ENCODE measurements at regions not wholly inside any gene's neighbourhood (a gene's known extent, or its start where the extent isn't known, plus 50 kb on each side); places are given as distances from the start of the nearest gene placed in this dataset.

DNA sequence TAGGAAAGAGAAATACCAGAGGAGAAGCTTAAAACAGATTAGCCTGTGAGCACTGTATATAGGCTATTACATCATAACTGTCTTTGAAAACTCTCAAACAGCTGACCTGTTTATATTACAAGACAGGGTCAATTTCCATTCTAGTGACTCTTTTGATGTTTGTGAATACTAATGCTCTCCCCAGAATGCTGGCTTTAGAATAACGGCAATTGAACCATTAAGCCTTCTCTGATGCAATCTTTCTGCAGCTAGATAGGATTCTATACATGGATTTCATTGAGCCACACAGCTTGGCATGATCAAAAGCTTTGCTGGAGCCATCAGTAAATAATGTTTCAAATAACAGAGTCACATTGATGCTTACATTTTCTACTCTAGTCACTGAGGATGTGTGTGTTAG lies 122.7 kb upstream of the FAT3 start:
- no peak for DNase-seq (ENCODE audit: low spot score in 2 of 2, unreplicated experiment in 2 of 2)
- H3K27me3 Mint-ChIP-seq (ENCODE audit: low read depth): no peaks in the 10 kb centered on the region
- H3K4me3 Mint-ChIP-seq: no peak overlapping the region
- H3K4me1 Mint-ChIP-seq: no peaks in the 10 kb centered on the region
- H3K36me3 Mint-ChIP-seq: no peaks in the 10 kb centered on the region
- no peak overlapping the region for H3K27ac Mint-ChIP-seq
- H3K9me3 Mint-ChIP-seq: no peaks in the 10 kb centered on the region
- TF ChIP-seq, protein P1, sequence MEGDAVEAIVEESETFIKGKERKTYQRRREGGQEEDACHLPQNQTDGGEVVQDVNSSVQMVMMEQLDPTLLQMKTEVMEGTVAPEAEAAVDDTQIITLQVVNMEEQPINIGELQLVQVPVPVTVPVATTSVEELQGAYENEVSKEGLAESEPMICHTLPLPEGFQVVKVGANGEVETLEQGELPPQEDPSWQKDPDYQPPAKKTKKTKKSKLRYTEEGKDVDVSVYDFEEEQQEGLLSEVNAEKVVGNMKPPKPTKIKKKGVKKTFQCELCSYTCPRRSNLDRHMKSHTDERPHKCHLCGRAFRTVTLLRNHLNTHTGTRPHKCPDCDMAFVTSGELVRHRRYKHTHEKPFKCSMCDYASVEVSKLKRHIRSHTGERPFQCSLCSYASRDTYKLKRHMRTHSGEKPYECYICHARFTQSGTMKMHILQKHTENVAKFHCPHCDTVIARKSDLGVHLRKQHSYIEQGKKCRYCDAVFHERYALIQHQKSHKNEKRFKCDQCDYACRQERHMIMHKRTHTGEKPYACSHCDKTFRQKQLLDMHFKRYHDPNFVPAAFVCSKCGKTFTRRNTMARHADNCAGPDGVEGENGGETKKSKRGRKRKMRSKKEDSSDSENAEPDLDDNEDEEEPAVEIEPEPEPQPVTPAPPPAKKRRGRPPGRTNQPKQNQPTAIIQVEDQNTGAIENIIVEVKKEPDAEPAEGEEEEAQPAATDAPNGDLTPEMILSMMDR (IDR thresholded peaks at IDR 0.05; ENCODE audit: unreplicated experiment): no peak

DNA sequence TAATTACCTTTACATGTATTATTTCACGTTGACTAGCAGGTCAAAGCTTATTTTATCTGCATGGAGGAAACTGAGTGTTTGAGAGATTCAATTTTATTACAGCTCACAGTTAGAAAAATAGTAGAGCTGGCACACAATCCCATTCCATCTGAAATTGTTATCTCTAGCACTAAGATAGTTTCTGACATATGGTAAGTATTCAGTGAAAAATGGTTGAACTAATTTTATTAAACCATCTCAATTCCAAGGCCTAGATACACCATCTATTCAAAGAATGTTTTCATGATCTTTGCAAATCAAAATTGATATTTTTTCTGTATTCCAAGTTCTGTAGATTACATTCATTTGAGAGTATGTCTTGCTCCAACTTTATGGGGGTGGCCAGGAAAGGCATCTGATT lies 125.4 kb upstream of the FAT3 start:
- Mint-ChIP-seq H3K27ac (no peak overlapping the region), H3K9me3 (peaks cover 4% of the 10 kb centered on the region), H3K36me3 (no peaks in the 10 kb centered on the region), H3K27me3 (ENCODE audit: low read depth) (no peaks in the 10 kb centered on the region), H3K4me3 (no peak overlapping the region), H3K4me1 (no peaks in the 10 kb centered on the region)
- TF ChIP-seq, protein P1 (IDR thresholded peaks at IDR 0.05; ENCODE audit: unreplicated experiment): no peak
- no peak for DNase-seq (ENCODE audit: low spot score in 2 of 2, unreplicated experiment in 2 of 2)

DNA sequence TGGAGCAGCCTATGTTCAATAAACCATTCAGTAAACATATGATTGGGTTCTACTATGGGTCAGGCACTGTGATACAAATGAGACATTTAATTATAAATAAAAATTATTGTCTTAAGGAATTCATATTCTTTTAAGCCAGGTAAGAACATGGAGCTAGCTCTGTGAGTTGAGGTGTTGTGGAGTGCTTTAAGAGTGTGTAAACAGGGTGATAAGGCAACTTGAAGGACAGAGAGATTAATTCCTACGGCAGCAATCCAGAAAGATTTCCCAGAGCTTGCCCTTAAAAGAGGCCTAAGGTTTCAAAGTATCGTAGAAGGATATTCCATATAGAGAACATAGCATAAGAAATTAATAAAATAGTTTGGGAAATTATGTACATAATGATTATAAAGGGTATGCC lies 126.4 kb upstream of the FAT3 start:
- Mint-ChIP-seq H3K27ac (no peak overlapping the region), H3K27me3 (ENCODE audit: low read depth) (no peaks in the 10 kb centered on the region), H3K36me3 (no peaks in the 10 kb centered on the region), H3K4me1 (no peaks in the 10 kb centered on the region), H3K9me3 (peaks cover 8% of the 10 kb centered on the region), H3K4me3 (no peak overlapping the region)
- DNase-seq (ENCODE audit: low spot score in 2 of 2, unreplicated experiment in 2 of 2): no peak
- TF ChIP-seq, protein P1 (IDR thresholded peaks at IDR 0.05; ENCODE audit: unreplicated experiment): no peak

DNA sequence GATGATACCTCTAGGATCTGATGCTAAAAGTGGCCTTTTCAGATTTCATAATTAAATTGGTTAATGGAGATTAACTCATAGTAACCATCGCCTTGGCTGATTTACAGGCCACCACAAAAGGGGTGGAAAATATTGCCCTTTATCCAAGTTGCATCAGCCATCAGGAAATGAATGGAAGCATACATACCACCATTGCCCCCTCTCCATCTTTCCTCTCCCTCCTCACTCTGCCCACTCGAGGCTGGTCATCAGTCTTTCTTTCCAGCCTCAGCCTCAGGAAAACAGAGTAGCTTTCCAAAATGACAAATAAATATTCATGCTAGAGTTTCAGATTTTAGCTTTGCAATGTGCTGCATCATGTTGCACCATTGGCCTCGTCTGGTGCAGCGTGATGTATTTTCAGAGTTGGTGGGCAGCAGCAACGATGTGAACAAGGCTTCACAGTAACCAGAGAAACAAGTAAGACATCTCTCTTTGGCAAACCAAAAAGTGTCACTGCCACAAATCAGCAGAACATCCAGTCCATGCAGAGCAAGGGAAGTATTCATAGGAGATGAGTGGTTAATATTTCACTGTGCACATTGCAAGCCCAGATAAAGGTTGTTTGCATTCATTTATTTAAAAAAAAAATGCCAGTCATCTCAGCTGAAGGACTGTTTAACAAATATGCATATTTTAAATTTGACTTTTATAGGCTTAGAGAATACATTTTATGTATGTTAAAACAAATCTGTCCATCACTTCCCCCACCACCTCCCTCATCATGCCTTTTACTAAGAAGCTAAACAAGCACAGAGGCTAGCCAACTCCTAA lies 136.7 kb upstream of the FAT3 start:
- DNase-seq (ENCODE audit: low spot score in 2 of 2, unreplicated experiment in 2 of 2): no peak
- no peaks in the 10 kb centered on the region for H3K27me3 Mint-ChIP-seq (ENCODE audit: low read depth)
- TF ChIP-seq, protein P1 (IDR thresholded peaks at IDR 0.05; ENCODE audit: unreplicated experiment): no peak
- H3K36me3 Mint-ChIP-seq: no peaks in the 10 kb centered on the region
- no peak overlapping the region for H3K4me3 Mint-ChIP-seq
- H3K27ac Mint-ChIP-seq: no peak overlapping the region
- peaks cover 14% of the 10 kb centered on the region for H3K4me1 Mint-ChIP-seq
- peaks cover 14% of the 10 kb centered on the region for H3K9me3 Mint-ChIP-seq

GRCh38 chr11:92083123-92083522 lies 141.5 kb upstream of the FAT3 start:
- TF ChIP-seq, protein P1 (IDR thresholded peaks at IDR 0.05; ENCODE audit: unreplicated experiment): no peak
- peaks cover 4% of the 10 kb centered on the region for H3K4me1 Mint-ChIP-seq
- no peak for DNase-seq (ENCODE audit: low spot score in 2 of 2, unreplicated experiment in 2 of 2)
- H3K27me3 Mint-ChIP-seq (ENCODE audit: low read depth): no peaks in the 10 kb centered on the region
- H3K9me3 Mint-ChIP-seq: peaks cover 15% of the 10 kb centered on the region
- H3K36me3 Mint-ChIP-seq: peaks cover 2% of the 10 kb centered on the region
- no peak overlapping the region for H3K4me3 Mint-ChIP-seq
- H3K27ac Mint-ChIP-seq: no peak overlapping the region

Measured in mesothelial cell of epicardium (in vitro differentiated cells).